GM06990 (cell line): ENCODE measurements at regions not wholly inside any gene's neighbourhood (a gene's known extent, or its start where the extent isn't known, plus 50 kb on each side); places are given as distances from the start of the nearest gene placed in this dataset.
"Not testable (repeated sequence)": the region's sequence is repeated elsewhere in the genome, so short reads cannot be mapped to it uniquely, and the experiment has no call there.

Experiments
- DNase-seq: peaks from one replicate; pipeline ENCODE4 v3.0.0-alpha.2; 2011; ENCODE audit not compliant: insufficient read length; ENCODE audit errors: extremely low read depth
- H3K27me3 ChIP-seq: replicated peaks from 2 replicates; pipeline ENCODE4 v1.6.0; 2011; ENCODE audit warnings: low read length; ENCODE audit not compliant: control insufficient read depth, insufficient read depth
- H3K36me3 ChIP-seq: 2 replicates; pipeline ENCODE4 v1.5.1; 2011; ENCODE audit warnings: low read length; ENCODE audit not compliant: control insufficient read depth, insufficient read depth
- H3K4me3 ChIP-seq: replicated peaks from 2 replicates; pipeline ENCODE4 v1.5.1; 2011; ENCODE audit warnings: low read depth, mild to moderate bottlenecking, control low read depth, low read length
- TF ChIP-seq, protein P1 (sequence below): IDR thresholded peaks from 2 replicates; pipeline ENCODE4 v1.5.1; 2011; ENCODE audit warnings: low read length, control low read depth, mild to moderate bottlenecking, inconsistent platforms; ENCODE audit not compliant: insufficient read depth, poor library complexity, severe bottlenecking

DNA sequence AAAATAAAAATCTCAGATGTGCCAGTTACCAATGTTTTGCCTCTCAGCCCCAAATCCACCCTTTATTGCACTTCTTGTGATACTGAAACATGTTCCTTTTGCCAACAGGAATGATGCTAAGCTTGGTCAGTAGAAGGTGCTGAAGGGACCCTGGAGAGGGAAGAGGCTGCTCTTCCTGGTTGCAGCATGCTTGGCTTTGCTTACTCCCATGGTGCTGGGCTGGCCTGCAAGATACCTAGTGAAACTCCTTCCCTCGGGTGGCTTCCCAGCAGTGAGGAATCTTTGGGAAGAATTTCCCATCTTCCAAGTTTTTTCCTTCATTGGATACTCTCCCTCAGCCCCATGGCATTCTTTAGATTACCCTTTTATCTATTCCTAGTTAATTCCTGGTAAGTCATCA lies 151.8 kb upstream of the TGFBR2 start:
- H3K36me3 ChIP-seq, result no peaks in the 10 kb centered on the region
- DNase-seq, result no peak
- TF ChIP-seq, protein P1, sequence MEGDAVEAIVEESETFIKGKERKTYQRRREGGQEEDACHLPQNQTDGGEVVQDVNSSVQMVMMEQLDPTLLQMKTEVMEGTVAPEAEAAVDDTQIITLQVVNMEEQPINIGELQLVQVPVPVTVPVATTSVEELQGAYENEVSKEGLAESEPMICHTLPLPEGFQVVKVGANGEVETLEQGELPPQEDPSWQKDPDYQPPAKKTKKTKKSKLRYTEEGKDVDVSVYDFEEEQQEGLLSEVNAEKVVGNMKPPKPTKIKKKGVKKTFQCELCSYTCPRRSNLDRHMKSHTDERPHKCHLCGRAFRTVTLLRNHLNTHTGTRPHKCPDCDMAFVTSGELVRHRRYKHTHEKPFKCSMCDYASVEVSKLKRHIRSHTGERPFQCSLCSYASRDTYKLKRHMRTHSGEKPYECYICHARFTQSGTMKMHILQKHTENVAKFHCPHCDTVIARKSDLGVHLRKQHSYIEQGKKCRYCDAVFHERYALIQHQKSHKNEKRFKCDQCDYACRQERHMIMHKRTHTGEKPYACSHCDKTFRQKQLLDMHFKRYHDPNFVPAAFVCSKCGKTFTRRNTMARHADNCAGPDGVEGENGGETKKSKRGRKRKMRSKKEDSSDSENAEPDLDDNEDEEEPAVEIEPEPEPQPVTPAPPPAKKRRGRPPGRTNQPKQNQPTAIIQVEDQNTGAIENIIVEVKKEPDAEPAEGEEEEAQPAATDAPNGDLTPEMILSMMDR, result no peak
- H3K27me3 ChIP-seq, result no peaks in the 10 kb centered on the region
- H3K4me3 ChIP-seq, result no peak overlapping the region

GRCh38 chr3:30455112-30455511 lies 151.3 kb upstream of the TGFBR2 start:
- not testable (repeated sequence) for DNase-seq, H3K27me3 ChIP-seq, H3K4me3 ChIP-seq, H3K36me3 ChIP-seq

GRCh38 chr3:30455840-30456239 lies 150.6 kb upstream of the TGFBR2 start:
- DNase-seq, result no peak
- no peaks in the 10 kb centered on the region for H3K27me3 ChIP-seq
- no peak overlapping the region for H3K4me3 ChIP-seq
- H3K36me3 ChIP-seq, result no peaks in the 10 kb centered on the region
- TF ChIP-seq, protein P1, result no peak

GRCh38 chr3:30456264-30456663 lies 150.1 kb upstream of the TGFBR2 start:
- no peaks in the 10 kb centered on the region for H3K36me3 ChIP-seq
- no peak for DNase-seq
- H3K4me3 ChIP-seq, result no peak overlapping the region
- H3K27me3 ChIP-seq, result no peaks in the 10 kb centered on the region
- TF ChIP-seq, protein P1, result no peak

DNA sequence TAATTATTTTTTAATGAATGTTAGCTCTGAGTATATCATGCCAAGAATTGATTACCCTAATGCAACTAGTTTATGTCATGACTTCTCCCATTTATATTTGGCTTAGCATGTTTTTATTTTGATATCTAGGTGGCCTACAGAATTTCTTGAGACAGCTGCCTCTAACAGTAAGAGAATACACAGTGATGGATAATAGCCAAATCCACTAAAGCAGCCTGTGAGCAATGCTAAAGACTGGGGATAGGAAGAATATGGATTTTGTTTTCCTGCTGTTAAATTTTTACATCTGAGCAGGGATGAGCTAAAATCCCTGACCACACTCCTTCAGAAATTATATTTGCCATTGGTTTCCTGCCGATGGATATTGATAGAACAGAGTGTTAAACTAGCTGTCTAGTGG lies 149.3 kb upstream of the TGFBR2 start:
- H3K27me3 ChIP-seq, result no peaks in the 10 kb centered on the region
- no peak overlapping the region for H3K4me3 ChIP-seq
- no peaks in the 10 kb centered on the region for H3K36me3 ChIP-seq
- DNase-seq, result no peak
- TF ChIP-seq, protein P1, result no peak

DNA sequence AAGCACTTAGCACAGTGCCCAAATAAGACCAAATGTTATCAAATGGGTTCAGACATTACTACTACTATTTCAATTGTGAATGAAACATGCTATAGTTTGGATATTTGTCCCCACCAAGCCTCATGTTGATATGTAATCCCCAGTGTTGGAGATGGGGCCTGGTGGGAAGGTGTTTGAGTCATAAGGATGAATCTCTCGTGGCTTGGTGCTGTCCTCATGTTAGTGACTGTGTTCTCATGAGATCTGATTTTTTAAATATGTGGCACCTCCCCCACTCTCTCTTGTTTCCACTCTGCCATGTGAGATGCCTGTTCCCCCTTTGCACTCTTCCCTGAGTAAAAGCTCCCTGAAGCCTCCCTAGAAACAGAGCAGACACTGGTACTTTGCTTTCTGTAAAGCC lies 148.7 kb upstream of the TGFBR2 start:
- DNase-seq, result no peak
- Histone ChIP-seq H3K27me3 (no peaks in the 10 kb centered on the region), H3K36me3 (no peaks in the 10 kb centered on the region), H3K4me3 (no peak overlapping the region)
- TF ChIP-seq, protein P1, result no peak
